Aorta (tissue), 5 donors: ENCODE measurements at regions not wholly inside any gene's neighbourhood (a gene's known extent, or its start where the extent isn't known, plus 50 kb on each side); places are given as distances from the start of the nearest gene placed in this dataset.

Source experiments
- ATAC-seq: fragments of 200-7000 bp; cut with Tn5 transposase; one replicate; pipeline ENCODE4 v1.9.1; 2022; ENCODE audit warnings: moderate library complexity; ENCODE audit not compliant: low FRiP score
- DNase-seq, 2 donors: peaks; one replicate each; pipeline ENCODE4 v3.0.0-alpha.2; 2020
- H3K27ac ChIP-seq, 2 donors: one replicate each; pipeline ENCODE4 v1.5.1; 2013; ENCODE audit warnings: low read length in 2 of 2, mild to moderate bottlenecking in 2 of 2, moderate library complexity in 2 of 2, control low read depth in 1 of 2, inconsistent platforms in 1 of 2, low read depth in 1 of 2
- H3K27me3 ChIP-seq, 2 donors: one replicate each; pipeline ENCODE4 v1.6.1; 2013; ENCODE audit warnings: control low read depth in 1 of 2, low read length in 1 of 2, mild to moderate bottlenecking in 1 of 2, moderate library complexity in 1 of 2; ENCODE audit not compliant: insufficient read depth in 2 of 2, control insufficient read depth in 1 of 2
- H3K36me3 ChIP-seq, 2 donors: one replicate each; pipeline ENCODE4 v1.6.1; 2013; ENCODE audit warnings: control low read depth in 1 of 2, low read length in 1 of 2, mild to moderate bottlenecking in 1 of 2; ENCODE audit not compliant: insufficient read depth in 2 of 2, control insufficient read depth in 1 of 2
- H3K4me1 ChIP-seq, 2 donors: one replicate each; pipeline ENCODE4 v1.6.1; 2013; ENCODE audit warnings: low read length in 2 of 2, control low read depth in 1 of 2, mild to moderate bottlenecking in 1 of 2, moderate library complexity in 1 of 2; ENCODE audit not compliant: insufficient read depth in 2 of 2, control insufficient read depth in 1 of 2
- H3K4me3 ChIP-seq, 2 donors: one replicate each; pipeline ENCODE4 v1.5.1; 2013; ENCODE audit warnings: low read length in 2 of 2, control low read depth in 1 of 2, mild to moderate bottlenecking in 1 of 2
- H3K9me3 ChIP-seq: one replicate; pipeline ENCODE4 v1.6.1; 2013; ENCODE audit warnings: mild to moderate bottlenecking, low read length; ENCODE audit not compliant: control insufficient read depth
- WGBS, 2 donors: extraction: QIAGEN DNeasy Blood & Tissue Kit; methylation state at CpG; one replicate each; pipeline ENCODE4 v1.1.7; 2013; 5-methylcytosine and 5-hydroxymethylcytosine counted together
- intact Hi-C, 2 donors: fragments of 100-400 bp; cut with DNase I; formaldehyde crosslinking; loops; one replicate each; pipeline versions ENCODE4 v1.14.2 to v1.15.0; 2022
- donor health status: healthy with polysubstance abuse.
- donor health status: Bipolar disorder and iron deficiency.
- donor health status: DM: no; HTN: no; CAD: no.
- donor health status: DM: no; HTN: no; CAD: no.
- donor health status: DM: yes; HTN: yes; CAD: no.

DNA sequence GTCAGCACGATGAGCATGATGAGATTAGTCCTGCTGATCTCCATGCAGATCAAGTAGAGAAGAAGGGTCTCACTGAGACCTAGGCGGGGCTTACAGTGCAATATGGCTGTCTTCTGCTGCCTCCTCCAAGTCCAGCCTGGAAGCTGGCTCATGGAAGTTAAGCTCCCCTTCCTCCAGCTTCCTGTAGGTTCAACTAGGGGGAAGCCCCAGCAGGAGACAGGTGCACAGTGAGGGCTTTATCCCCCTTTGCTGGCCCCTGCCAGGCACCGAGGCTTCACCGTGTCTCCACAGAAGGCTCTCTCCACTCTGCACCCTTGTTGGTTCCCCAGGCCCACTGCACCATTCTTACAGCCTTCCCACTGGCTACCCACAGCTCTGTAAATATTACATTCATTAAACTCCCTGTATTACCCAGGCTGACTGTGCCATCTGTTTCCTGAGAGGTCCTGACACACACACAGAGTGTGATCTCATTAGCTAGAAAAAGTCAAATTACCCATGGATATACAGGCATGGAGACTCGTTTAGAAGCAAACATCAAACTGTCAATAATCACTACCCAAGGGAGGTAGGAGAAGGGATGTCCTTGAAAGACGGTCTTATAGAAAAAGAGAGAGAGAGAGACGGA lies 90.4 kb downstream of the SLC2A10 start:
- Histone ChIP-seq H3K4me3 (no peak overlapping the region), H3K36me3 (no peaks in the 10 kb centered on the region), H3K9me3 (no peaks in the 10 kb centered on the region), H3K27me3 (no peaks in the 10 kb centered on the region), H3K4me1 (no peaks in the 10 kb centered on the region), H3K27ac (no peak overlapping the region)
- WGBS, 2 donors, result 55 to 57% methylated on average over 7 of the region's 7 CpGs
- intact Hi-C loops, result no loop called here
- no peak for ATAC-seq
- DNase-seq, result no peak

DNA sequence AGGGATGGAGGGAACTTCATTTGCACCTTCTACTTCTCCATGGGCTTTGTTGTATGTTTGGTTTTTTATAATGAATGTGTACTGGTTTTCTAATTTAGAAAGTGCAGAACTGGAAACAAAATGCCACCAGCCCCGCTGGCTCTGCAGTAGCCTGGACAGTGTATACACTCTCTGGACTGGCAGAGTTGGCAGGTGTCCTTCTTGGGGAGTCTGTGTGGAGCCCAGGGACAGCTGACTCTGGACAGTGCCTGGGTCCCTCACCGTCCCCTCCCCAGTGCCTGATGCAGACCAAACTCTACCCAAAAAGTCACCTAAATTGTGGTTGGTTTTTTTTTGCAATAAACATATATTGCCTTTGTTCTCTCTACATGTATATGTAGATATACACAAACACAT lies 91.0 kb downstream of the SLC2A10 start:
- DNase-seq, result no peak

GRCh38 chr20:46801003-46801702 lies 91.7 kb downstream of the SLC2A10 start:
- 65 to 70% methylated on average over 12 of the region's 12 CpGs for WGBS, 2 donors
- Histone ChIP-seq H3K9me3 (no peaks in the 10 kb centered on the region), H3K4me1 (no peaks in the 10 kb centered on the region), H3K27ac (no peak overlapping the region), H3K27me3 (no peaks in the 10 kb centered on the region), H3K4me3 (no peak overlapping the region), H3K36me3 (no peaks in the 10 kb centered on the region)
- no peak for DNase-seq
- intact Hi-C loops, result no loop called here
- no peak for ATAC-seq

More for the DNA sequence above, 91.0 kb downstream of the SLC2A10 start:
- H3K9me3 ChIP-seq, result no peaks in the 10 kb centered on the region
- no peaks in the 10 kb centered on the region for H3K36me3 ChIP-seq
- ATAC-seq, result no peak
- no peaks in the 10 kb centered on the region for H3K4me1 ChIP-seq
- H3K27ac ChIP-seq, result no peak overlapping the region
- intact Hi-C loops, result no loop called here
- no peak overlapping the region for H3K4me3 ChIP-seq
- 69 to 79% methylated on average over 2 of the region's 2 CpGs for WGBS, 2 donors
- no peaks in the 10 kb centered on the region for H3K27me3 ChIP-seq

DNA sequence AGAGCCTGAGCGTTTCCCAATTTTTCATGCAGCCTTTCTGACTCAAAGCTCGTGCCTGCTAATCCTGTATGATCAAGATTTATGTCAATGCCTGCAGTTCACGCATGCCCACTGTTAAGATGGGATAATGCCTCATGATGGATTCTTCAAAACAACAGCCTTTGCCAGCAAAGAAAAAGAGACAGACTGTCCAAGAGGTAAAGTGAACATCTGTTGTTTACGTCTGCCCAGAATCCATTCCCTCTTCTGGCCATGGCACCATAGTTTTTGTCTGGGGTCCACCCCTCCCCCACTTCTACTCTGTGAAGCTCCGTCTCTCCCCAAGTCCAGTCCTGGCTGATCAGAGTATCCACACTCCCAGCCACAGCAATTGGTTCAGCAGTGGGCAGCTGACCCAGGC lies 91.9 kb upstream of the EYA2 start:
- Histone ChIP-seq H3K9me3 (no peaks in the 10 kb centered on the region), H3K4me3 (no peak overlapping the region), H3K27me3 (no peaks in the 10 kb centered on the region), H3K27ac (no peak overlapping the region), H3K36me3 (no peaks in the 10 kb centered on the region), H3K4me1 (no peaks in the 10 kb centered on the region)
- DNase-seq (no peak), ATAC-seq (no peak)
- WGBS, 2 donors, result 32 to 46% methylated on average over 5 of the region's 5 CpGs
- intact Hi-C loops, result no loop called here

DNA sequence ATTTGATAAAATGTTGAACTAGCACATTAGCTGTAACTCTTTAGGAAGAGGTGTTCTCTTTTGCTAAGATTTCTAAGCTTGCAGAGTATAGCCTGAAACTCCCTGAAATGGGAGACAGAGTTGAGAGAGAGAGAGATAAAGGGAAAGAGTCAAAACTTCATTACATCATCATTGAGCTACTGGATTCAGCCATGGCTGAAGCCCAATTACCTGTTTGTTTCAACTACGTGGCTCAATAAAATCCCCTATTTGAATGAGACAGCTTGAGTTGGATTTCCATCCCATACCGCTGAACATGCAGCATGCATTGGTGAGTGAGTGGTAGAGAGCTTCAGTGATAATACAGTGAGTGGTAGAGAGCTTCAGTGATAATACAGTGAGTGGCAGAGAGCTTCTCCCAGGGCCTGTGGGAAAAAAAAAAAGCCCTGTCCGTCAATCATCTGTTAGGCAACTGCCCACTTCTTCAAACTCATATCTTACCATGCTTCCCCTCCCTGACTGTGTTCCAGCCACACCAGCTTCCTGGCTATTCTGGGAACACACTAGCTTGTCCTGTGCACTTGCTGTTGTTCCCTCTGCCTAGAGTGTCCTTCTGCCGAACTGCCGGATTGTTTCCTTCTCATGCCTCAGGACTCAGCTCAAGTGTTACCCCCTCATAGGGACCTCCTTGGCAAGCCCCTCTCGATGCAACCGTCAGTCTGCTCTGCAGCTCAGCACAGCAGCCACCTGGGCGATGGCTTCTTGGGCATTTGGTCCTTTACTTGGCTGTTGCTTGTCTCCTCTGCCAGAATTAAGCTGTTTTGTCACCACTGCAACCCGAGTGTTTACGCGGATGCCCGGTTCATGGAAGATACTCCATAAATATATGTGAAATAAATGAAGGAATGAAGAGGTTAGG lies 91.3 kb upstream of the EYA2 start:
- no peaks in the 10 kb centered on the region for H3K4me1 ChIP-seq
- ATAC-seq (no peak), DNase-seq (no peak)
- H3K27me3 ChIP-seq, result no peaks in the 10 kb centered on the region
- no peak overlapping the region for H3K4me3 ChIP-seq
- H3K36me3 ChIP-seq, result no peaks in the 10 kb centered on the region
- 79 to 83% methylated on average over 12 of the region's 12 CpGs for WGBS, 2 donors
- intact Hi-C loops, result no loop called here
- H3K9me3 ChIP-seq, result no peaks in the 10 kb centered on the region
- H3K27ac ChIP-seq, result no peak overlapping the region

GRCh38 chr20:46804126-46804525 lies 90.5 kb upstream of the EYA2 start:
- Histone ChIP-seq H3K27me3 (no peaks in the 10 kb centered on the region), H3K4me1 (no peaks in the 10 kb centered on the region), H3K36me3 (no peaks in the 10 kb centered on the region), H3K9me3 (no peaks in the 10 kb centered on the region), H3K4me3 (no peak overlapping the region), H3K27ac (no peak overlapping the region)
- WGBS, 2 donors, result 85 to 90% methylated on average over 3 of the region's 3 CpGs
- DNase-seq, result no peak
- intact Hi-C loops, result no loop called here
- no peak for ATAC-seq

DNA sequence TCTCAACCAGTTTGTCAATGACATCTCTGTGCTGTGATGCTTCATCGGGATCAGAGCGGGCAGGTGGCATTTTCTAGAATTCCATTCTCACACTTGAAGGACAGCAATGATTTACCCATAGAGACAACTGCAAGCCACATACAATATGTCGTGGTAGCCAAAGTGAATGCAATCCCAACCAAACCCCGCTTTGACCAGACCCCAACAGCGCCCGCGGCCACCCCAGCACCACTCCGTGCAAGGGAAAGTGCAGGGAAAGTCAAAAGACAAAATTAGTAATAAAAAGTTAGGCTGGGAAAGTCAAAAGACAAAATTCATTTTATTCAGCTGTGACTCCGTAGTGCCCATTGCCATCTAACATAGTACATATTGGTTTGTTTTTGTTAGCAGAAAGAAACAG lies 88.8 kb upstream of the EYA2 start:
- Histone ChIP-seq H3K9me3 (no peaks in the 10 kb centered on the region), H3K27ac (no peak overlapping the region), H3K27me3 (no peaks in the 10 kb centered on the region), H3K4me1 (no peaks in the 10 kb centered on the region), H3K4me3 (no peak overlapping the region), H3K36me3 (no peaks in the 10 kb centered on the region)
- intact Hi-C loops, result no loop called here
- no peak for DNase-seq
- WGBS, 2 donors, result 96 to 97% methylated on average over 9 of the region's 9 CpGs
- no peak for ATAC-seq

- no peak overlapping the region for H3K27ac ChIP-seq
- intact Hi-C loops, result no loop called here
- no peaks in the 10 kb centered on the region for H3K9me3 ChIP-seq
- H3K36me3 ChIP-seq, result no peaks in the 10 kb centered on the region
- 85 to 88% methylated on average over 6 of the region's 6 CpGs for WGBS, 2 donors
- no peak overlapping the region for H3K4me3 ChIP-seq
- no peaks in the 10 kb centered on the region for H3K4me1 ChIP-seq
- no peak for ATAC-seq
- no peak for DNase-seq
- peaks cover 0 to 2% of the 10 kb centered on the region in 2 donors for H3K27me3 ChIP-seq
These were observed 86.6 kb upstream of the EYA2 start for GRCh38 chr20:46807998-46808397.
